ENCODE measurements at regions not wholly inside any gene's neighbourhood (a gene's known extent, or its start where the extent isn't known, plus 50 kb on each side); places are given as distances from the start of the nearest gene placed in this dataset.

DNA sequence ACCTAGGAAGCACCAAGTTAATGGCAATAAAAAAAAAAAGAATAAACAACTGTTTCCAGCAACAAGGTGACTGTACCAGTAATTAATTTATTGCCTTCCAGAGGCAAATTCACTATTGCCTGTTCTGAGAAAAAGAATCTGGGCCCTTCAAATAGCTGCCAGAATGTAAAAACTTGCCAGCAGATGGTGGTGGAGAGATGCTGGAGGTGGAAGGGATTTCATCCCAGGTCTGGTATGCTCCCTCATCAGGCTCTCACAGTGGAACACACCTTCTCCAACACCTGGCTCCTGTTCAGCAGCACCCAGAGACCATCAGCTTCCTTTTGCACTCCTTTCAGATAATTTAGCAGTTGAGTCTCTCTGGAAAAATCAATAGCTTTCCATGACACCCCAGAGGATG, 792.9 kb upstream of the ADAMTS5 start:
- TF ChIP-seq CEBPB (IDR thresholded peaks at IDR 0.05): no peak
- TF ChIP-seq TCF12 (IDR thresholded peaks at IDR 0.05; ENCODE audit: low read depth): no peak
- TF ChIP-seq FOXM1 (IDR thresholded peaks at IDR 0.05; ENCODE audit: borderline replicate concordance, low read depth): no peak

DNA sequence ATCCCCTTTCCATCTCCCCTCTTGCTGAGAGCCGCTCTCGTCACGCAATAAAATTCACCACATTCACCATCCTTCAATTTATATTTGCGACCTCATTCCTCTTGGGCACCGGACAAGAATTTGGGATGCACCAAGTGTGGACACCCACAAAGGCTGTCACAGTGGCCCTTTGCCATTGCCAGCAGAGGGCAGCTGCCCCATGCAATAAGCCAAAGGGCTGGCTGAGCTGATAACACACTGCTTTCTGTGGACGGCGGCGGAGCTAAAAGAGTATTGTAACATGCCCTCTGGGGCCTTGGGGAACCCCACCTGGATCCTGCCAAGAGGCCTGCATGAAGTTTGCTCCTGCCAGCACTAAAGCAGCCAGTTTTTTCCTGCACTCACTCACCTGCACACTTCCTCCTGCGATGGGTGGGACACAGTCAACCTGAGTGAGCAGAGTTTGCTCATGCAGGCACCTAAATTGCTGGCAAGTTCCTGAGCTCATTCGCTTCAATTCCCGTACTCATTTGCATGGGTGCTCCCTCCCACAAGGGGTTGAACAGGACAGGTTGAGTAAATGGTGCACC, 792.3 kb upstream of the ADAMTS5 start:
- peak; percentile 38; the same call in 1 of the 2 replicates for TF ChIP-seq RAD21 (IDR thresholded peaks at IDR 0.05; ENCODE audit: low read depth)
- TF ChIP-seq FOXM1 (IDR thresholded peaks at IDR 0.05; ENCODE audit: borderline replicate concordance, low read depth): no peak
- no peak for TF ChIP-seq TCF12 (IDR thresholded peaks at IDR 0.05; ENCODE audit: low read depth)
- TF ChIP-seq, protein P1, sequence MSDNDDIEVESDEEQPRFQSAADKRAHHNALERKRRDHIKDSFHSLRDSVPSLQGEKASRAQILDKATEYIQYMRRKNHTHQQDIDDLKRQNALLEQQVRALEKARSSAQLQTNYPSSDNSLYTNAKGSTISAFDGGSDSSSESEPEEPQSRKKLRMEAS (IDR thresholded peaks at IDR 0.05): no peak
- TF ChIP-seq TEAD4 (IDR thresholded peaks at IDR 0.05): no peak

DNA sequence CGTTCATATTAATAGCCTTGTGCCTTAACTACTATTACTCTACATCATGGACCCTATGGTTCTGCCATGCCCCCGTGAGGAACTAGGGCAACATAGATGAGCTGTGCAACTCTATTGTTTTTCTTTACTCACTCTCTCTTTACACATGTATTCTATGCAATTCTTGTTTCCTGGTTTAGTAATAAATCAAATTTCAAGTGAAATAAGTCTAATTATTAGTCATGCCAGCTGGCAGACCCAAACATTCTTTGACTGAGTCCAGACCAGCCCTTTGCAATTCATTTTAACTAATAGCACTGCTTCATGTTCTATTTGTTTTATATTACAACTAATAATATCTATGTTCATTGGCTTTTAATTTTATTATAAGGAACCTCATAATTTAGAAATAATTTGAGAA, 789.3 kb upstream of the ADAMTS5 start:
- TF ChIP-seq RAD21 (IDR thresholded peaks at IDR 0.05; ENCODE audit: low read depth): no peak
- no peak for TF ChIP-seq CEBPB (IDR thresholded peaks at IDR 0.05)
- TF ChIP-seq FOXM1 (IDR thresholded peaks at IDR 0.05; ENCODE audit: borderline replicate concordance, low read depth): no peak
- no peak for TF ChIP-seq ZBTB7A (IDR thresholded peaks at IDR 0.05; ENCODE audit: low read depth)
- TF ChIP-seq, protein P2, sequence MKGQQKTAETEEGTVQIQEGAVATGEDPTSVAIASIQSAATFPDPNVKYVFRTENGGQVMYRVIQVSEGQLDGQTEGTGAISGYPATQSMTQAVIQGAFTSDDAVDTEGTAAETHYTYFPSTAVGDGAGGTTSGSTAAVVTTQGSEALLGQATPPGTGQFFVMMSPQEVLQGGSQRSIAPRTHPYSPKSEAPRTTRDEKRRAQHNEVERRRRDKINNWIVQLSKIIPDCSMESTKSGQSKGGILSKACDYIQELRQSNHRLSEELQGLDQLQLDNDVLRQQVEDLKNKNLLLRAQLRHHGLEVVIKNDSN (IDR thresholded peaks at IDR 0.05): no peak
- no peak for TF ChIP-seq TEAD4 (IDR thresholded peaks at IDR 0.05)
- no peak for TF ChIP-seq TAF1 (IDR thresholded peaks at IDR 0.05; ENCODE audit: low read depth)
- no peak for TF ChIP-seq NFIC (IDR thresholded peaks at IDR 0.05)
- TF ChIP-seq YY1 (IDR thresholded peaks at IDR 0.05; ENCODE audit: low read depth): no peak
- TF ChIP-seq TCF12 (IDR thresholded peaks at IDR 0.05; ENCODE audit: low read depth): no peak
- no peak for TF ChIP-seq CREB1 (IDR thresholded peaks at IDR 0.05; ENCODE audit: low read depth)
- TF ChIP-seq, protein P3, sequence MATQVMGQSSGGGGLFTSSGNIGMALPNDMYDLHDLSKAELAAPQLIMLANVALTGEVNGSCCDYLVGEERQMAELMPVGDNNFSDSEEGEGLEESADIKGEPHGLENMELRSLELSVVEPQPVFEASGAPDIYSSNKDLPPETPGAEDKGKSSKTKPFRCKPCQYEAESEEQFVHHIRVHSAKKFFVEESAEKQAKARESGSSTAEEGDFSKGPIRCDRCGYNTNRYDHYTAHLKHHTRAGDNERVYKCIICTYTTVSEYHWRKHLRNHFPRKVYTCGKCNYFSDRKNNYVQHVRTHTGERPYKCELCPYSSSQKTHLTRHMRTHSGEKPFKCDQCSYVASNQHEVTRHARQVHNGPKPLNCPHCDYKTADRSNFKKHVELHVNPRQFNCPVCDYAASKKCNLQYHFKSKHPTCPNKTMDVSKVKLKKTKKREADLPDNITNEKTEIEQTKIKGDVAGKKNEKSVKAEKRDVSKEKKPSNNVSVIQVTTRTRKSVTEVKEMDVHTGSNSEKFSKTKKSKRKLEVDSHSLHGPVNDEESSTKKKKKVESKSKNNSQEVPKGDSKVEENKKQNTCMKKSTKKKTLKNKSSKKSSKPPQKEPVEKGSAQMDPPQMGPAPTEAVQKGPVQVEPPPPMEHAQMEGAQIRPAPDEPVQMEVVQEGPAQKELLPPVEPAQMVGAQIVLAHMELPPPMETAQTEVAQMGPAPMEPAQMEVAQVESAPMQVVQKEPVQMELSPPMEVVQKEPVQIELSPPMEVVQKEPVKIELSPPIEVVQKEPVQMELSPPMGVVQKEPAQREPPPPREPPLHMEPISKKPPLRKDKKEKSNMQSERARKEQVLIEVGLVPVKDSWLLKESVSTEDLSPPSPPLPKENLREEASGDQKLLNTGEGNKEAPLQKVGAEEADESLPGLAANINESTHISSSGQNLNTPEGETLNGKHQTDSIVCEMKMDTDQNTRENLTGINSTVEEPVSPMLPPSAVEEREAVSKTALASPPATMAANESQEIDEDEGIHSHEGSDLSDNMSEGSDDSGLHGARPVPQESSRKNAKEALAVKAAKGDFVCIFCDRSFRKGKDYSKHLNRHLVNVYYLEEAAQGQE (IDR thresholded peaks at IDR 0.05; ENCODE audit: low read depth): no peak
- no peak for TF ChIP-seq EP300 (IDR thresholded peaks at IDR 0.05; ENCODE audit: borderline replicate concordance)
- TF ChIP-seq EGR1 (IDR thresholded peaks at IDR 0.05): no peak
- TF ChIP-seq, protein P1 (IDR thresholded peaks at IDR 0.05): no peak

DNA sequence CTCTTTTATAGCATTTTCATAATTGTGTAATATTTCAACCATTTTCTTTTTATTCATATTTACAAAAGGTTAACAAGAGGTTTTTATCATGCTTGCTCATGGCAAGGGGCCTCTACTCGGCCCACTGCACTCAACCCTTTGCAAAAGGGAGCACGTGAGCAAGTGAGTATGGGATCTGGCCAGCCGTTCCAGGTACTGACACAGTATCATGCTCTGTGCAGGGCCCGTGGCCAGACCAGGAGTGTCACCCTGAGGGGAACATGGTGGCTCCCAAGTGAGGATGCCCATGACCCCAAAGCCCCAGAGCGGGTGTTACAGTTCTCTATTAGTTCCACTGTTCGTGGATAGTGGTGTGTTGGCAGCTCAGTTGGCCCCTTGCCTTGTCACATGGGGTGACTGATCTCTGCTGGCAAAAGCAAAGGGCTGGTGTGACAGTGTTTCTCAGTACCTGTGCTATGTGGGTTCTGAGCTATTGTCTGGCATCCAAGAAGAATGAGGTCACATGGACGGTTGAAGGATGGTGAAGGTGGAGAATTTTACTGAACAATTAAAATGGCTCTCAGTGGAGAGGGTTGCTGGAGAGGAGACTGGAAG, 777.2 kb upstream of the ADAMTS5 start:
- TF ChIP-seq EGR1 (IDR thresholded peaks at IDR 0.05) (no peak), TCF12 (IDR thresholded peaks at IDR 0.05; ENCODE audit: low read depth) (no peak)

DNA sequence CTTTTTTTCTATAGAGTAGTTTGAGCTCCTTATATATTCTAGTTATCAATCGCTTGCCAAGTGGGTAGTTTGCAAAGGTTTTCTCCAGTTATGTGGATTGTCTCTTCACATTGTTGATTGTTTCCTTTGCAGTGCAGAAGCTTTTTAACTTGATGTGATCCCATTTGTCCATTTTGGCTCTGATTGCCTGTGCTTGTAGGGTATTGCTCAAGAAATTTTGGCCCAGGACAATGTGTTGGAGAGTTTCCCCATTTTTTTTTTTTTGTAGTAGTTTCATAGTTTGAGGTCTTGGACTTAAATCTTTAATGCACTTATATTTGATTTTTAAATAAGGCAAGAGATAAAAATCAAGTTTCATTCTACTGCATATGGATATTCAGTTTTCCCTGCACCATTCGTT, 774.8 kb upstream of the ADAMTS5 start:
- TF ChIP-seq EGR1 (IDR thresholded peaks at IDR 0.05): no peak
- TF ChIP-seq, protein P1 (IDR thresholded peaks at IDR 0.05): no peak
- no peak for TF ChIP-seq CREB1 (IDR thresholded peaks at IDR 0.05; ENCODE audit: low read depth)
- TF ChIP-seq TEAD4 (IDR thresholded peaks at IDR 0.05): no peak

DNA sequence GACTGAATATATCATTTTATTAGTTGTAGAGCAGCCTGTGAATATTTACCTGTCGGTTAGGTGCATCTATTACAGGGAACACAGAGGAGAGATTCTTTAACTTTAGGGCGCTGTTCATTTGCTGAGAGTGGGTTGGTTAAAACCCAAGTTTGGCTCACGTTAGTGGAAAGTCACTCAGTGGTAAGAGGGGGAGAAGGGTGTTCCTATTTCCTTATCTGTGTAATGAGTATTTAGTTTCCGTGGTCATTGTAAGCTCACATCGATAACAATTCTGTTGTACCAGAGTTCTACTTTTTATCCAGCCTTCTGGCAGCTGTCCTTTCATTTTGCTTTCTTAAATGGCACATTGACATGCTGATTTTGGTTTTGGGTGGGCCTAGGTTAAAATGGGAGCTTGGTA, 773.2 kb upstream of the ADAMTS5 start:
- TF ChIP-seq ZBTB7A (IDR thresholded peaks at IDR 0.05; ENCODE audit: low read depth) (no peak), YY1 (IDR thresholded peaks at IDR 0.05; ENCODE audit: low read depth) (no peak), TCF12 (IDR thresholded peaks at IDR 0.05; ENCODE audit: low read depth) (no peak), CREB1 (IDR thresholded peaks at IDR 0.05; ENCODE audit: low read depth) (no peak), RAD21 (IDR thresholded peaks at IDR 0.05; ENCODE audit: low read depth) (no peak), EP300 (IDR thresholded peaks at IDR 0.05; ENCODE audit: borderline replicate concordance) (no peak), TAF1 (IDR thresholded peaks at IDR 0.05; ENCODE audit: low read depth) (no peak), NFIC (IDR thresholded peaks at IDR 0.05) (no peak), TEAD4 (IDR thresholded peaks at IDR 0.05) (no peak), CEBPB (IDR thresholded peaks at IDR 0.05) (no peak), FOXM1 (IDR thresholded peaks at IDR 0.05; ENCODE audit: borderline replicate concordance, low read depth) (no peak), EGR1 (IDR thresholded peaks at IDR 0.05) (no peak)
- TF ChIP-seq, protein P2 (IDR thresholded peaks at IDR 0.05): no peak
- TF ChIP-seq, protein P3 (IDR thresholded peaks at IDR 0.05; ENCODE audit: low read depth): no peak
- TF ChIP-seq, protein P1 (IDR thresholded peaks at IDR 0.05): no peak

All from Ishikawa (cell line).